Testis (tissue), 2 donors: ENCODE measurements at regions not wholly inside any gene's neighbourhood (a gene's known extent, or its start where the extent isn't known, plus 50 kb on each side); places are given as distances from the start of the nearest gene placed in this dataset.

Experiments used
- POLR2A ChIP-seq: fragments of 450-650 bp; IDR thresholded peaks from one replicate; pipeline ENCODE4 v1.6.1; 2017; ENCODE audit warnings: antibody characterized with exemption, mild to moderate bottlenecking, moderate library complexity
- TF ChIP-seq, protein P1 (sequence below), 3 experiments: fragments of 450-650 bp in 2 of 3; fragments of 200-600 bp in 1 of 3; sonication (generic) in 1 of 3; IDR thresholded peaks; one replicate each; pipeline ENCODE4 v1.5.1; 2016 to 2019; ENCODE audit warnings: antibody characterized with exemption in 3 of 3, mild to moderate bottlenecking in 2 of 3, moderate library complexity in 1 of 3

DNA sequence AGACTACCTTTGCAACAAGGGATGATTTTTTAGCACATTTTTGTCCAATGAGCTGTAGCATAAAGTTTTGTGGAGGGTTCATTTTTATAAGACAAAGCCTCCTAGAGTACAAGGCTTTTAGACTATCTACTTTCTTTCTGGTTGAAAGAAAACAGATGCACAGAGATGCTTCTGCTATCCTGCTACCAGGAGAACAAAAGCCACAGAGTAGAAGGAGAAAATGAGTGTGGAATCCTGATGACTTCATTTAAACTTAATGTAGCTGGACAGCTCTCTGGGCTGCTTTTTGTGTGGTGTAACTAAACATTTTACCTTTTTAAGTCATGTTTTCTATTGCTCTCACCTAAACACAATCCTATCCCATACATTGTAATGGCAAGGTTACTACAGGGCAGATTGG is 1009.4 kb downstream of the TLE1 start:
- TF ChIP-seq POLR2A = no peak
- TF ChIP-seq, protein P1, sequence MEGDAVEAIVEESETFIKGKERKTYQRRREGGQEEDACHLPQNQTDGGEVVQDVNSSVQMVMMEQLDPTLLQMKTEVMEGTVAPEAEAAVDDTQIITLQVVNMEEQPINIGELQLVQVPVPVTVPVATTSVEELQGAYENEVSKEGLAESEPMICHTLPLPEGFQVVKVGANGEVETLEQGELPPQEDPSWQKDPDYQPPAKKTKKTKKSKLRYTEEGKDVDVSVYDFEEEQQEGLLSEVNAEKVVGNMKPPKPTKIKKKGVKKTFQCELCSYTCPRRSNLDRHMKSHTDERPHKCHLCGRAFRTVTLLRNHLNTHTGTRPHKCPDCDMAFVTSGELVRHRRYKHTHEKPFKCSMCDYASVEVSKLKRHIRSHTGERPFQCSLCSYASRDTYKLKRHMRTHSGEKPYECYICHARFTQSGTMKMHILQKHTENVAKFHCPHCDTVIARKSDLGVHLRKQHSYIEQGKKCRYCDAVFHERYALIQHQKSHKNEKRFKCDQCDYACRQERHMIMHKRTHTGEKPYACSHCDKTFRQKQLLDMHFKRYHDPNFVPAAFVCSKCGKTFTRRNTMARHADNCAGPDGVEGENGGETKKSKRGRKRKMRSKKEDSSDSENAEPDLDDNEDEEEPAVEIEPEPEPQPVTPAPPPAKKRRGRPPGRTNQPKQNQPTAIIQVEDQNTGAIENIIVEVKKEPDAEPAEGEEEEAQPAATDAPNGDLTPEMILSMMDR (IDR thresholded peaks at IDR 0.05) = no peak
